Subcutaneous abdominal adipose tissue (tissue), 5 donors: ENCODE measurements at regions not wholly inside any gene's neighbourhood (a gene's known extent, or its start where the extent isn't known, plus 50 kb on each side); places are given as distances from the start of the nearest gene placed in this dataset.

ENCODE experiments used
- H3K27ac ChIP-seq: one replicate; pipeline ENCODE4 v1.7.0; 2013; ENCODE audit warnings: low read depth, mild to moderate bottlenecking, inconsistent platforms, low read length, moderate library complexity
- H3K27me3 ChIP-seq, 5 donors: one replicate each; pipeline ENCODE4 v1.7.0; 2013; ENCODE audit warnings: low read length in 5 of 5, inconsistent platforms in 1 of 5; ENCODE audit not compliant: control insufficient read depth in 5 of 5, insufficient read depth in 4 of 5
- H3K36me3 ChIP-seq, 5 donors: one replicate each; pipeline ENCODE4 v1.7.0; 2013; ENCODE audit warnings: low read length in 5 of 5; ENCODE audit not compliant: control insufficient read depth in 5 of 5, insufficient read depth in 5 of 5
- H3K4me1 ChIP-seq, 5 donors: one replicate each; pipeline ENCODE4 v1.7.0; 2013; ENCODE audit warnings: low read length in 5 of 5, mild to moderate bottlenecking in 3 of 5, moderate library complexity in 1 of 5; ENCODE audit not compliant: control insufficient read depth in 5 of 5, insufficient read depth in 5 of 5
- H3K4me3 ChIP-seq, 5 donors: one replicate each; pipeline ENCODE4 v1.7.0; 2013; ENCODE audit warnings: low read length in 5 of 5, low read depth in 1 of 5
- H3K9ac ChIP-seq, 5 donors: one replicate each; pipeline ENCODE4 v1.7.0; 2013; ENCODE audit warnings: low read length in 5 of 5, mild to moderate bottlenecking in 4 of 5, moderate library complexity in 3 of 5
- H3K9me3 ChIP-seq, 5 donors: one replicate each; pipeline ENCODE4 v1.7.0; 2013; ENCODE audit warnings: low read length in 5 of 5; ENCODE audit not compliant: control insufficient read depth in 5 of 5
- donor health status: healthy.
- donor health status: healthy.
- donor health status: healthy.
- donor health status: healthy.
- donor health status: healthy.

DNA sequence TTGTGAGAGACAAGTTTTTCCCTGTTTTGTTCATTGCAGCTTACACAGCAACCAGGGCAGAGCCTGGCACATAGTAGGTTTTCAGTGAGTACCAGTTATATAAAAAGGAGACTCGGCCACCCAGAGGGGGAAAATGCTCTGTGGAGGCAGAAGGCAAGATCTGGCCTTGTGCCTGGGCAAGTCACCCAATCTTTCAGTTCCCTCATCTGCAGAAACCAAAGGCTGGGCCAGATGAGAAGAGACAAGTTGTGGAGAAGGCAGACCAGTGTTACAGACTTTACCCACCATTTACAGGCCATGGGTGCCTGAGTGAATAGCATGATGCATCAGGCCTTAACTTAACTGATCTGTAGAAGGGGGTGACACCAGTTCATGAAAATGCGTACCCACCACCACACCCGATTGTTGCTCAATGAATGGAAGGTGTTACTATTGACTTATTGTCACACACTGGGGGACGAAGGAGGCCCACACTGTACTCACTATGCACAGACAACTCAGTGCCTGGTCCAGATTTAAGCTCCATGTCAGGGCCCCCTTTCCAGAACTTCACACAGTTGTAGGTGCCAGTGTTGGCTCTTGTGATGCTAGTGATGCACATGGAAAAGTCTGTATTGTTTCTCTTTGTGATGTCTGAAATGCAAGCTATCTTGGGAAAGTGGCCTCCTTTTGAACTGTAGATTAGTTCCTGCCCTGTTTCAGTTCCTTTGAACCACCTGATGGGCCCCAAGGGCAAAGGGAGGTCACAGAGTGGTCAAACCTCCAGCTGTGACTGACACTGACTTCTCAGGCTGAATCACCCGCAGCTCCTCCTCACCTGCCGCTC, 64.3 kb upstream of the SIRPG start:
- peaks cover 0 to 6% (median 0%) of the 10 kb centered on the region in 5 donors for H3K27me3 ChIP-seq
- H3K4me1 ChIP-seq = no peaks in the 10 kb centered on the region
- no peaks in the 10 kb centered on the region for H3K36me3 ChIP-seq
- no peak overlapping the region for H3K9ac ChIP-seq
- no peak overlapping the region for H3K27ac ChIP-seq
- H3K9me3 ChIP-seq = no peaks in the 10 kb centered on the region
- no peak overlapping the region for H3K4me3 ChIP-seq

DNA sequence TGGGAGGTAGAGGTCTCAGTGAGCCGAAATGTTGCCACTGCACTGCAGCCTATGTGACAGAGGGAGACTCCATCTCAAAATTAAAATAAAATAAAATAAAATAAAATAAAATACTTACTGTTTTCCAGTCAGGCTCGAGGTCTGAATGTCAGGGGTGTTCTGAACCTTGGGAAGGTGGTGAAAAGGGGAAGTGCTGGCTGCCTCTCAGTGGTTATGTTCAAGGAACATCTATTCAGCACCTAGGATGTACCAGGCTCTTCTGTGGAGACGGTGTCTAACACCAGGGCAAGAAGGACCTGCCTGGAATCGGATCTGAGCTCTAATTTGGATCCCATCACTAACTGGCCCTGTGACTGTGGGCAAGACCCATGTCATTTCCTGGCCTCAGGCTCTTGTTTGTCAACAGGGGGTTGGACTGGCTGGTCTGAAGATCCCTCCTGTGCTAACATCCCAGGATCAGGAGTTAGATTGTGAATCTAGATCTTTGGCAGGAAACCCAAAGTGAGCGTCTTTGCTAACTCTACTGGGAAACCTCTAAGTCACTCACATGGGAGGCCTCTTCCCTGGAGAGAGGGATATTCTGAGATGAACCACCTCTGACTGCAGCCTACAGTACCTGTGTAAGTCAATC, 63.4 kb upstream of the SIRPG start:
- Histone ChIP-seq H3K9me3 (no peaks in the 10 kb centered on the region), H3K4me1 (no peaks in the 10 kb centered on the region), H3K4me3 (no peak overlapping the region), H3K27me3 (peaks cover 0 to 6% (median 0%) of the 10 kb centered on the region in 5 donors), H3K27ac (no peak overlapping the region), H3K9ac (no peak overlapping the region), H3K36me3 (no peaks in the 10 kb centered on the region)

DNA sequence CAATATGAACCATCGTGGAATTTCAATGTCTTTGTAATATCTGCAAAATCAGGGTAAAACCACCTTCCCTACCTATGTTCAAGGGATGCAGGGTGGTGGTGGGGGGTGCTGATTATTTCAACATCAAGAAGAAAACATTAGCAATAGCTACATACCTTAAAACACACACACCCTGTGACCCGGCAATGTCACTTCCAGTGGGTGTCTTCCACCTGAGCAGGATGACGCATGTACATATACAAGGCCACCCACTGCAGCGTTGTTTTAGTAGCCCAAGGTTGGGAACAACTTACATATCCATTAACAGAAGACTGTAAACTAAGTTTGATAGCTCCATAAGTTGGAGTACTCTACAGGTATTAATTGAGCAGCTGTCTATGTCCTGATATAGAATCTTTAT, 62.6 kb upstream of the SIRPG start:
- Histone ChIP-seq H3K4me3 (no peak overlapping the region), H3K27me3 (peaks cover 0 to 6% (median 0%) of the 10 kb centered on the region in 5 donors), H3K9me3 (no peaks in the 10 kb centered on the region), H3K9ac (no peak overlapping the region), H3K36me3 (no peaks in the 10 kb centered on the region), H3K4me1 (no peaks in the 10 kb centered on the region), H3K27ac (no peak overlapping the region)

DNA sequence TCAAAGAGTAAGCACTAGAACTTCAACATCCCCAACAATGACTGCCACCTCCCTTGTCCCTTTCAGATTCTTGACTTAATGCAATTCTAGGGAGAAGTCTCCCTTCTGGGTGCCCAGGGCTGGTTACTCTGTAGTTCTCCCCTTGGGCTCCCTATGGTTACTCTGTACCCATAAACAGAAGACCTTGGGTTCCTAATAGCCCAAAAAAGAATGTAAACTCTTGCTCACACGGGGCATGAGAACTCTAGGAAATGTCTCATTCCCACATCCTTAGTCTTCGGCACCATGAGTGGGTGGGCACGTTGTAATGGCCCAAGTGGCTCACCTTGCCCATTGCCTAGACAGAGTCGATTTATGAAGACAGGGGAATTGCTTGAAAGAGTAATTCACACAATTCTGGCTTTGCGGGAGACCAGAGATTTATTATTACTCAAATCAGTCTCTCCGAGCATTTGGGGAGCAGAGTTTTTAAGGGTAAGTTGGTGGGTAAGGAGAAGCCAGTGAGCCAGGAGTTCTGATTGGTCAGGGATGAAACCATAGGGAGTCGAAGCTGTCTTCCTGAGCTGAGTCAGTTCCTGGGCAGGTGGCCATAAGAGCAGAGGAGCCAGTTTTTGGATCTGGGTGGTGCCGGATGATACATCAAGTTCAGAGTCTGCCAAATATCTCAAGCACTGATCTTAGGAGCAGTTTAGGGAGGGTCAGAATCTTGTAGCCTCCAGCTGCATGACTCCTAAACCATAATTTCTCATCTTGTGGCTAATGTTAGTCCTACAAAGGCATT, 61.2 kb upstream of the SIRPG start:
- Histone ChIP-seq H3K4me1 (no peaks in the 10 kb centered on the region), H3K4me3 (no peak overlapping the region), H3K36me3 (no peaks in the 10 kb centered on the region), H3K27ac (no peak overlapping the region), H3K9me3 (no peaks in the 10 kb centered on the region), H3K27me3 (peaks cover 0 to 6% (median 0%) of the 10 kb centered on the region in 5 donors), H3K9ac (no peak overlapping the region)

DNA sequence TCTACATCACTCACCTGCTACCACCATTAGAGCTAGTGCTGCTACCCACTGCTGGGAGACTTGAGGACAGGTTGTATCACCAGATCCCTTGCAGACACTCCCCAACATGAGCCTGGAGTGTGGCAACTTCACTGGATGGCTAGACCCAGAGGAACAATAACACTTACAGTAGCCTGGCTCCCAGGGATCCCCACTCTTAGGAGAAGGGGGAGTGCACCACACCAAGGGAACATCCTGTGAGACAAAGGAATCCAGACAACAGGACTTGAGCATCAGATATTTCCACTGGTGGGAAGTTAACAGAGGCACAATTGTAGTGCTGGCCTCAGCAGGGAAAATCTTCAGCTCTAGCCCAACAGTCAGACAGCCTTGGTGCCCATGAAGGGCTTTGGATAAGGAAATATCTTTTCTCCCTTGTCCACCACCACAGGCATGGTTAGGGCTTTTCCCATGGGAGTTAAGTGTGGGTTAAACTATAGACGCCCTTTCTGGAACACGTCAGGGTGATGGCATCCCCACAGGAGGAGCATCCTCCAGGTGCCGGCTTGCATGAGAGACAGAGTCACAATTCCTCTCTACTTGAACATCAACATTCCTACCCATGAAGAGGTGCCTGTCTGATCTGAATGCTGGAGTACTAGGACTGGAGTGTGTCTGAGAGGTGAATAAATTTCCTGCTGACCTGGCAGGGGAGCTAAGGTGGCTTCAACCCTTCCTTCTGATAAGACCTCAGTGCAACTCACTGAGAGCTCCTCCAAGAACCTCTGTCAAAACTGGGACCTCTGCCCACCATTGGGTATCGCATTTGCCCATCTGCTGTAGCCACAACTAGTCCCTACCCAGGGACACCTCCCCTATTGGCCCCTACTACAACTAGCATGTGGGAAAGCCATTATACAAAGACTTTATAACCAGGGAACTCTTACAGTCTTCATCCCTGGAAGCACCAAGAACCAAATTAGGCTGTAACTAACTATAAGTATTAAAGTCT, 55.4 kb upstream of the SIRPG start:
- no peak overlapping the region for H3K27ac ChIP-seq
- H3K4me1 ChIP-seq = no peaks in the 10 kb centered on the region
- no peaks in the 10 kb centered on the region for H3K36me3 ChIP-seq
- no peak overlapping the region for H3K4me3 ChIP-seq
- peaks cover 0 to 6% (median 2%) of the 10 kb centered on the region in 5 donors for H3K27me3 ChIP-seq
- peaks cover 0 to 19% (median 3%) of the 10 kb centered on the region in 5 donors for H3K9me3 ChIP-seq
- no peak overlapping the region for H3K9ac ChIP-seq

DNA sequence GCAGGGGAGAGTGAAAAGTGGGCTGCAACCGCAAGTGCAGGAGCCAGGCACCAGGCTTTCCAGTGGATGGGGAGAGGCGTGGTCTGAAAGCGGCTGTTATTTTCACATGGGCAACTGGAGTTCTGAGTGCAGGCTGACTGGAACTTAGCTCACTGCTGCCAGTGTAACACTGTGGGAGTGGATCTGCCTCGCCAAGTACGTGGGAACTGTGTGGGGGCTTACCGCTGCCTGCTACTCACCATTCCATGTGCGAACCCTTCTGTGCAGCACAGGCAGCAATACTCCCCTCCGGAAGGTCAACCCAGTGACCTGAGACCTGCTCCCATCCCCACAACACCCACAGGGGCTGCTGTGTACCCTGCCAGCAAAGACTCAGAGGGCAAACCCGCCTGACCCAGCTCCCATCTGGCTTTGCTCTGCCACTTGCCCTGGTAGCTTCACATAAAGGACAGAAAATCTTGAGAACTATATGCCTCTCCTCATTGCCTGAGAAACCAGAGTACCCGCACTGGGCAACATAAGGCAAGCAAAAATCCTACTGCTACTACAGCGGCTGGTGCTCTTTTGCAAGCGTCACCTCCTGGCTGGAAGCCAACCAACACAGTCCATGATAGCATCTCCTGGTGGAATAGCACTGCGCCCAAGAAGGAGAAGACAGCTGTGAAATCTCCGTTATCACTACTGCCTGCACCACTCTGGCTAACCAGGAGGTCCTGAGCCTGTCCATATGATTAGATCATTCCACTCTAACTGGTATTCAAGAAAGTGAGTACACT, 54.4 kb upstream of the SIRPG start:
- H3K27ac ChIP-seq = no peak overlapping the region
- peaks cover 0 to 19% (median 3%) of the 10 kb centered on the region in 5 donors for H3K9me3 ChIP-seq
- no peak overlapping the region for H3K4me3 ChIP-seq
- no peaks in the 10 kb centered on the region for H3K4me1 ChIP-seq
- no peak overlapping the region for H3K9ac ChIP-seq
- peaks cover 0 to 6% (median 2%) of the 10 kb centered on the region in 5 donors for H3K27me3 ChIP-seq
- H3K36me3 ChIP-seq = no peaks in the 10 kb centered on the region

DNA sequence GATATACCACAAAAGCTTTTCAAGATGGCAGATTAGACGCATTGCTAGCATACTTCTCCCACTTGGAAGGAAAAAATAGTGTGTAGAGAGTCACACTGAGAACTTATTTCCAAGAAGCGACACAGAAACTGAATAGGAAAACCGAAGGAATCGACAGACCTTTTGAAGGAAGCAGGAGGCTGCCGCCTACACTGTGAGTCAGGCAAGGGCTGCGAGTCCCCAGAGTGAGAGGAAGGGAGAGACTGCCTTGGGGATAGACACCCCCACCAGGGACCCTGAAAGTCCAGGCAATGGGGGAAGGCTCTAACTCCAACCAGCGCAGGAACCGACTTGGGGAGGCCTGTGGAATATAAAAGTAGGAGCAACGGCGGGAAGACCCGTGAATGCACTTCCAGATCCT, 53.7 kb upstream of the SIRPG start:
- peaks cover 0 to 19% (median 3%) of the 10 kb centered on the region in 5 donors for H3K9me3 ChIP-seq
- H3K36me3 ChIP-seq = no peaks in the 10 kb centered on the region
- no peak overlapping the region for H3K9ac ChIP-seq
- no peaks in the 10 kb centered on the region for H3K4me1 ChIP-seq
- H3K4me3 ChIP-seq = no peak overlapping the region
- H3K27ac ChIP-seq = no peak overlapping the region
- peaks cover 0 to 6% (median 2%) of the 10 kb centered on the region in 5 donors for H3K27me3 ChIP-seq

DNA sequence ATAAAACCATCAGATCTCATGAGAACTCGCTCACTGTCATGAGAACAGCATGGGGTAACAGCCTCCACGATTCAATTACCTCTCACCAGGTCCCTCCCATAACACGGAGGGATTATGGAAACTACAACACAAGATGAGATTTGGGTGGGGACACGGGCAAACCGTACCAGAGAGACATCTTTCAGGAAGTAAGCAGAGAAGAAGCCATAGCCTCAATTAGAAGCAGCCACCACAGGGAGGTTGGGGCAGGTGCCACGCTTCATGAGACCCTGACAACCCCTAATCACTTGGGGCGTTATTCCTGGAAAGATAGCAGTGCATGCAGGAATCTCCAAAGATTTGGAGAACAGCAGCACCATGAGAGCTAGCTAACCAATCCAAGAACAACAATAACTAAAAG, 52.9 kb upstream of the SIRPG start:
- Histone ChIP-seq H3K4me3 (no peak overlapping the region), H3K9me3 (peaks cover 0 to 19% (median 3%) of the 10 kb centered on the region in 5 donors), H3K9ac (no peak overlapping the region), H3K27me3 (peaks cover 0 to 6% (median 2%) of the 10 kb centered on the region in 5 donors), H3K4me1 (no peaks in the 10 kb centered on the region), H3K36me3 (no peaks in the 10 kb centered on the region), H3K27ac (no peak overlapping the region)
